ENCODE measurements at regions not wholly inside any gene's neighbourhood (a gene's known extent, or its start where the extent isn't known, plus 50 kb on each side); places are given as distances from the start of the nearest gene placed in this dataset.
A peak's percentile ranks its signal among the peaks of the same experiment; 100 is the strongest.
"Not testable (repeated sequence)": the region's sequence is repeated elsewhere in the genome, so short reads cannot be mapped to it uniquely, and the experiment has no call there.

DNA sequence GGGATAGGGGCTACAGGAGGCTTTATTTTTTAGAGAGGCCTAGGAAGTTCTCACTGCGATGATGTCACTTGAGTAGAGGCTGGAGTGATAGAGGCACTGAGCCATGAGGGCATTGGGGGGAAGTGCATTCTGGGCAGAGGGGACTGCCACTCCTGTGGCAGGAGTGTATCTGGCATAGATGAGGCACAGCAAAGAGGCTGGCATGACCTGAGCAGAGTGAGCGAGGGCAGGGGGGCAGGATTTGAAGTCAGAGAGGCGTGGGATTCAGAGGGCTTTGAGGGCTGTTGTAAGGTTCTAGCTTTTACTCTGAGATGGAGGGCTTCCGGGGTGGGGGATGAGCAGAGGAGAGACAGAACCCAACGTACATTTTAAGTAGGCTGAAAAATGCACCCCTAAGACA is 91.9 kb upstream of the SH3PXD2B start:
- no peak for FAIRE-seq

DNA sequence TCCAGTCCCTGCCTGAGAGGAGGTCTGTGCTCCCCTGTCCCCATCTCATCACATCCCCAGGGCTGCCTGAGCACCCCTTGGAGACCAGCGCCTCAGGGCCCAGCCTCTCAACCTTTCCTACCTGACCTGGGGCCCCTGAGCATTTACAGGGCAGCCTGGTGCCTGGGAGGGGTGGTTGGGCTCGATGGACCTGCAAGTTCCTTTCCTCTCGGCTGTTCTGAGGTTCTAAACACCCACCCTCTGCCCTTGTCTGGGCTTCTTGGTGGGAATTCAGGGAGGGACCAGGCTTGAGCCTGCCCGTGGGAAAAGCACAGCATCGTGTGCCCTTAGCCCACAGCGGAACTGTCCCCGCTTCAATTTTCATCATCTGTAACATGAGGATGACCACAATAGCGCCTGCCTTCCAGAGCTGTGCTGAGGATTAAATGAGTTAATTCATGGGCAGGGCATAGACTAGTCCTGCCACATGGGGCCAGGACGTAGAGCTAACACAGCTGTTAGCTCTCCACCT is 91.0 kb upstream of the SH3PXD2B start:
- FAIRE-seq, result no peak

DNA sequence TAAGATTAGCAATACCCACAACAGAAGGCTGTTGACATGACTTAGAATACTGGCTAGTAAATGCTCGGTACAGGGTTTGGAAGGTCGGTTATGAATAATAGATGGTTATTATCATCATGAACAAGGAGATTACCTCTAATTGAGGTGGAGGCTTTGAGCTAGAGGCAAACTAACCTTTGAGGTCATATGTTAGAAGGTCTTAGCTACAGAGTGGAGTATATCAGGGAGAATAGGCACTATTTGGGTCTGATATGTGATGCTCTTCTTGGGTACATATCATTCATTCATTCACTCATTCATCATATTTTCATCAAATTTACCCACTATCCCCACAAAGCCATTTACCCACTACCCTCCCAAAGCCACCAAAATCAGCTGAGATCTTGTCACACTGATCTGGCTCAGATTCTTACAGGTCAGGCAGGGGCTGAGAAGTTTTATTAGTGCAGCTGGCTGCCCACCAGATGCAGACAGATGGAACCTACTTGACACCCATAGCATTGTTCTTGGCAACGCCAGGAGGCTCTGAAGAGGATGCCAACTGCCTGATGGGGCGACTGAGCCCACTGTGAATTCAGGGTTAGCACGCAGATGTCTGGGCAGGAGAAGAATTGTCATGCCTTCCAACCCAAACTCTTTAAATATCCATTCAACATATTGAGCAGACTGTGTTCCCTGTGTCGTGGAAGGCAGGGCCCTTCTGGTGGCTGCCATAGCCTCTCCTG is 90.2 kb upstream of the SH3PXD2B start:
- no peak for FAIRE-seq

GRCh38 chr5:172543484-172544298 is 89.4 kb upstream of the SH3PXD2B start:
- no peak for FAIRE-seq

- FAIRE-seq, result no peak
Measured at GRCh38 chr5:172542651-172543131, 88.4 kb upstream of the SH3PXD2B start.

DNA sequence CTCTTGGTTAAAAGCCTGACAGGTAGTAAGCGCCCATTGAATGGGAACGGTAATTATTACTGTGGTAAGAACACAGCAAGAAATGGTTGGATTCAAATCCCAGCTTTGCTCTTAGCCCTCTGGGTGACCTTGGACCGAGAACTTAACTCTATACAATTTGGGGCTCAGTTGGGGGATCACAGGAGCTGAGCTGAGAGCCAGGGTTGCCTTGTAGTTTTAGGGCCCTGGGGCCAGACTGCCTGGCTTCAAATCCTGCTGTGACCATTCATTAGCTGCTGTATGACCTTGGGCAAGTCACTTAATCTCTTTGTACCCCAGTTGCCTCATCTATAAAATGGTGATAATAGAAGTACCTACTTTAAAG is 87.4 kb upstream of the SH3PXD2B start:
- no peak for FAIRE-seq

DNA sequence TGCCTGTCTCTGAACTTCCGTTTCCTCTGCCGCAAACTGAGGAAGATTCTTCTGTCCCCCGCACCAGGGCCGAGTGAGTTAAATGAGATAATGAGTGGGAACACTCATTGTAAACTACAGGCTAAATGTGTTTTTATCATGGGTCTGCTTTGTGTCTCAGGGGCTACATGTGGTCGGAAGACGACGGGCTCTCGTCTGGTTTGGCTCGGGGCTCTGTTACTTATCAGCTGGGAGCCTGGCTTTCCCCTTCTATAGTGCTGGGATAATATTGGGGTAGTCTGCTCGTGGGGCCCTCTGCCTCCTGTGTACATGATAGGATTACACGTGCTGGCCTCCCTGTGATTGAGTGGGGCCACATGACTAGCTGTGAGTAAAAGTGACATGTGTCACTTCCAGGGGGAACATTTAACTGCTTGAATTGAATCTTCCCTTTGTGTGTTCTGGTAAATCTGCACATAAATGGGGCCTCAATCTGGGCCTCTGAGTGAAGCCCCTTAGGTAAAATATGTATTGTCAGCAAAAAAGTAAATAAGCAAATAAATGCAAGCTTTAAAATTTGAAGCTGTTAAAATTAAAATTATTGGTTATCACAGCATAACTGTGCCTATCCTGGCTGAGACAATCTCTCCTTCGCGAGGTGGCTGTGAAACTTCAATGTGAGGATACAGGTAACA is 86.9 kb upstream of the SH3PXD2B start:
- FAIRE-seq, result no peak

GRCh38 chr5:172540099-172540870 is 86.0 kb upstream of the SH3PXD2B start:
- peak; percentile 19 for FAIRE-seq

- no peak for FAIRE-seq
Measured at GRCh38 chr5:172535108-172535445, 80.8 kb upstream of the SH3PXD2B start.

DNA sequence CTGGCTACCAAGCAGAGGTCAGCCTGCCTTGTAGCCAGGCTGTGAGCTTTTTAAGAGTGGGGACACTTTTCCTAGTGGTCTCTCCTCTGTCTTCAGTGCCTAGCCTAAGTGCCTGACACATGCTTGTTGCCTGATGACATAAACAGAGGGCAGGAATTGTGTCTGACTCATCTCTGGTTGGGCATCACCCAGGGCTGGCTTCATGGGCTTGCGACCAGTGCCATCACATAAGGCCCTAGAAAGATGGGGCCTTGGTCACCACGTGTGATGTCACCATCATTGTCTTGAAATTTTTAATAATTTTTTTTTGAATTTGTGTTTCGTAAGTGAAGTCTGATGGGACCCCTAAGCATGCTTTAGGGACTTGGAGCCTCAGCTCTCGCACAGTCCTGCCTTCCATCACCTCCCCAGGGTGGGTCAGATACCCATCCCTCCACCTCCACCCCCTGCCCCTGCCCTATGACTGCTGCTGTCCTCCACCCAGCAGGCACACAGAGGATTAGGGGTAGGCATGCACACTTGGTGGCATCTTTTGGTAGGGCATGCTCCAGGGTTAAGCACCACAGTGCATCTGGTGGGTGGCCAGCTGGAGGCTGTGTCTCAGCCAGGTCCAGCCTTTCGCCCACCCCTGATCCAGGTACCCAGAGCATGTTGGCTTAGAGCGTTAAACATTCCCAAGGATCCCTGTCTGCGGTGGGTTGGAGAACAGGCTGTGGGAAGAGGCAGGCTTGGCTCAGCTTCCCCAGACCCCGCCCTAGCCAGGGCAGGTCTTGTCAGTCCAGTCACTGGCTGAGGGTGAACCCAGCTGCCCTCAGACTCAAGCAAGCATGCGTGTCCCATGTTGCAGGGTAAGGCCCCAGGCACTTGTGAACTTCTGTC is 80.1 kb upstream of the SH3PXD2B start:
- FAIRE-seq, result no peak

GRCh38 chr5:172533399-172534228 is 79.3 kb upstream of the SH3PXD2B start:
- FAIRE-seq, result no peak

- no peak for FAIRE-seq
Measured at GRCh38 chr5:172533058-172533398, 78.7 kb upstream of the SH3PXD2B start.

DNA sequence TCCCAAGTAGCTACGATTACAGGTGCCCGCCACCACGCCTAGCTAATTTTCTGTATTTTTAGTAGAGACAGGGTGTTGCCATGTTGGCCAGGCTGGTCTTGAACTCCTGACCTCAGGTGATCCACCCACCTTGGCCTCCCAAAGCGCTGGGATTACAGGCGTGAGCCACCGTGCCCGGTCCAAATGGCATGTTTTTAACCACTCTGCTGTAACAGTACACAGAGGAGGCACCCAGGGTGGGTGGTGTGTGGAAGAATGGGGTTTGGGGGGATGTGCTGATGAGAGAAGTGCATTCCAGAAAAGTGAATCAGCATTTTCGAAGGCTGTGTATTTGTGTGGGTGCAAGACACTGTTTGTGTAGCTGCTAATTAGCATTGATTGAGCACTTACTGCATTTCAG is 78.1 kb upstream of the SH3PXD2B start:
- not testable (repeated sequence) for FAIRE-seq

DNA sequence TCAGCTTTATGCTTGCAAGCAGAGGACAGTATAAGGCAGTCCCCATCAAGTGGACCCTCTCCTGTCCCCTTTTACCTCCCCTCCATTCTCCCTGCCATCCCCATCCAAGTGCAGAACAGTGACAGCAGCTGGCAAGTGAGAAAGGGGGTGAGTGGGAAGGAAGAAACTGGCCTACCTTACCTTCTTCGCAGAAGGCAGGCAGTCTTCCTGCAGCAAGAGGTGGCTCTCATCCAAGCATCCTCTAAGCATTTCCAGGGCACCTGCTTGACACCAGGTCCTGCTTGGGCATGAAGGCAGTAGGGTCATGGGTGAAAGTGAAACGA is 77.3 kb upstream of the SH3PXD2B start:
- no peak for FAIRE-seq

DNA sequence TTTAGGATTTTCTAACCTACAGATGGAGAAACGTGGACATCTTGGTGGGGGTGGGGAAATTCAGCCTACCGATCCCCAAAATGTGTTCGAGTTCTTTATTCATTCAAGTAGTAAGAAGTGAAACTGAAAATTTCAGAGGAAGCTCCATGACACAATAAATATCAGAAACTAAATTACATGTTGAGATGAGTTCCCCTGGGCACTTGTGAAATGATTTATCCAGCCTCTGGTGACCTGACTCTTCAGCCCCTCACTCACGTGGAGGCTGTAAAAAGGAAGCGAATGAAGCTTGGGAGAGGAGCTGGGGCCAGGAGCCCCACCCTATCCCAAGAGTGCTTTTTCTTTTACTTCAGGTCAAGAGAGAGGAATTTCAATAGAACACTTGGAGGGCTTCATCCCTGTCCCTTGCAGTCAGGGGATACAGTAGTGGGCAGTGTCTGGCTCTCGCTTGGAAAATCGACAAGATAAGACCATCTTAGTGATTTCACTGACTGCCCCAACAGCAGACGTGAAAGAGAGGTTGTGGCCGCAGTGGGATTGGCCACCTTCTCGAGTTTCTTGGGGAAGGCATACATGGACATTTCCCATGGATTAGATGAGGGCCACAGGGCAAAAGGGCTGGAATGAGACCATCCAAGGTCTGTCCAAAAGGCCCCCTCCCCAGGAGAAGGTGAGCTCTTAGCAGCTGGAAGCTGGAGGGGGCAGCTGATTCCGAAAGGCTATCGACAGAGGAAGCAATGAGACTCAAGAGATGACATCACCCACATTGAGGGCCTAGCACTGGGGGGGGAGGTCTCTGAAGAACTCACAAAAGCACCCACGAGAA is 76.8 kb upstream of the SH3PXD2B start:
- no peak for FAIRE-seq

GRCh38 chr5:172530406-172530805 is 76.1 kb upstream of the SH3PXD2B start:
- FAIRE-seq, result no peak

DNA sequence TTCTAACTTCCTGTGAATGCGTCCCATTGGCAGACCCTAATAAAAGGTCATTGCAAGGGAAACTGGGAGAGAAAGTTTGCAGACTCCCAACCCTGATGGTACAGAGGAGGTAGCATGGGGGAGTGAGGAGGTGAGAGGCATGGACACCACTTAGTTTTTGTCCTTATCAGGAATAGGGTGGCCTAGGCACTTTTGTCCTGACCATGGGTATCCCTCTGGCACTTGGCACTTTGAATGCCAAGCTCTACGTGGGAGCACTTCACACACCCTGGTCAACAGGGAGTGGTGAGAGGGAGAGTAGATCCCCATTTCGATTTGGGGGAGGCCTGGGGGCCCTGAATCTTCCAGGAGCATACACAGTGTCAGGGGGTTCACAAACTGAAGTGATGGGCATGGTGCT is 75.6 kb upstream of the SH3PXD2B start:
- no peak for FAIRE-seq

DNA sequence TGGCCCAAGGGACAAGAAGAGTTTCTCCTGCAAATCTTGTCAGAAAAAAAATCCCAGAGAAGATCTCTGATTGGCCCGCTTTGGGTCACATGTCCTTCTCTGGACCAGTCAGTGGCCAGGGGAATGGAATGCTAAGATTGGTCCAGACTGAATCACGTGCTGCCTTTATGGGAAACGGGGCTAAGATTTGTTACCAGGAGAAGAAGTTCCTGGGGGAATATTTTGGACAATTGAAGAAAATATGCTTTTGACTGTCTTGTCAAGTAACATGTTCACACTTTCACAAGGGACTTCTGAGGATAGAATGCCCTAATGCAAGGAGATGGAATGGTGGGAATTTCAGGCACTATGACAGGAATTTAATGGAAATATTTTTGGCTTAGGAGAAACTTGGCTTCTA is 74.1 kb upstream of the SH3PXD2B start:
- FAIRE-seq, result no peak

DNA sequence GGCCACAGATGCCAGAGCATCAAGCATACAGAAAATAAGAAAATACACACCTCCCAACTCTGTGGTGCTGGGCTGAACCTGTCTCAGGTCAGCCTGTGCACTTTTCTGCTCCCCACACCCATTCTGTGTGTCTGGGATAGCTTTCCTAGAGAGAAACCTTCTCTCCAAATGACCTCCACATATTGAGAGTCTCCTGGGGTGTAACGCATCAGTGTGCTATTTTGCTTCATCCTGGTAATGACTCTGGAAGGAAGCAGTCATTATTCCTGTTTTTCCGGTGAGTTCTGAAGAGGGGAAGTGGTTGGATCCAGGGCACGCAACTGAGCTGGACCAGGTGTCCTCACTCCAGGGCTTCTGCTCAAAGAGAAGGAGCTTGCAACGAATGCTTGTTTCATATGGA is 73.2 kb upstream of the SH3PXD2B start:
- FAIRE-seq, result no peak

DNA sequence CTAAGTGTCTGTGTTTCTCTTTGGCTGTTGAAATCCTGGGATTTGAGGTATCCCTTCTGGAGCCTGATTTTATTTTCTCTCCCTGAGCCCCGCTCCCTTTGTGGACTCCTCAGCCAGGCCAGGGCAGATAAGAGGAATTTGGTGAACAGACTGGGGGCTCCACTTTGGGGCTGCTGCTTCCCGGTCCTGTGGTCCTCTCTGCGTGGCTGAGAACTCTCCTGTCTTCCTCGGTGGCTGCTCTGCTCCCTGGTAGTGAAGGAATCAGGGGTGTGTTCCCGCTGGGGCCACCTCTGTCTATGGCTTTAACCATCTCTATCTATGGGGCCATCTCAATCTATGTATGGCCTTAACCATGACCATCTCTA is 71.7 kb upstream of the SH3PXD2B start:
- FAIRE-seq, result no peak

Measured in A204.1 (cell line).